DND-41 (cell line): ENCODE measurements at regions not wholly inside any gene's neighbourhood (a gene's known extent, or its start where the extent isn't known, plus 50 kb on each side); places are given as distances from the start of the nearest gene placed in this dataset.

Experiments
- ATAC-seq: fragments of 200-7000 bp; cut with Tn5 transposase; 3 replicates; pipeline ENCODE4 v1.9.1; 2021; ENCODE audit warnings: low read depth; ENCODE audit not compliant: insufficient read depth
- DNase-seq: peaks from one replicate; pipeline ENCODE4 v3.0.0-alpha.2; 2020
- H2AFZ ChIP-seq: 2 replicates; pipeline ENCODE4 v1.6.0; 2012; ENCODE audit warnings: low read depth, low read length
- H3K27ac ChIP-seq: 2 replicates; pipeline ENCODE4 v1.5.1; 2012; ENCODE audit warnings: low read length, inconsistent platforms
- H3K27me3 ChIP-seq: fragments of 200-600 bp; sonication (generic); 2 replicates; pipeline ENCODE4 v1.6.0; 2012; ENCODE audit warnings: low read length, mild to moderate bottlenecking, inconsistent platforms; ENCODE audit not compliant: insufficient read depth, poor library complexity
- H3K36me3 ChIP-seq: 2 replicates; pipeline ENCODE4 v1.5.1; 2012; ENCODE audit warnings: low read length, inconsistent platforms; ENCODE audit not compliant: insufficient read depth
- H3K4me1 ChIP-seq: 2 replicates; pipeline ENCODE4 v1.5.1; 2012; ENCODE audit warnings: mild to moderate bottlenecking, low read length; ENCODE audit not compliant: insufficient read depth
- H3K4me2 ChIP-seq: 2 replicates; pipeline ENCODE4 v1.6.0; 2012; ENCODE audit warnings: mild to moderate bottlenecking, moderate library complexity, low read length, inconsistent platforms; ENCODE audit not compliant: insufficient read depth
- H3K4me3 ChIP-seq, 2 experiments: fragments of 200-600 bp in 1 of 2; shearing (Covaris generic) in 1 of 2; 2 replicates each; pipeline ENCODE4 v1.5.1; 2012 to 2016; ENCODE audit warnings: inconsistent platforms in 2 of 2, low read length in 2 of 2, mild to moderate bottlenecking in 2 of 2, low read depth in 1 of 2, moderate library complexity in 1 of 2
- H3K79me2 ChIP-seq: 2 replicates; pipeline ENCODE4 v1.6.0; 2012; ENCODE audit warnings: low read length, inconsistent platforms; ENCODE audit not compliant: insufficient read depth
- H3K9ac ChIP-seq: 2 replicates; pipeline ENCODE4 v1.6.0; 2012; ENCODE audit warnings: low read depth, mild to moderate bottlenecking, inconsistent platforms, low read length, moderate library complexity
- H3K9me3 ChIP-seq: 2 replicates; pipeline ENCODE4 v1.5.1; 2012; ENCODE audit warnings: low read length, moderate library complexity, mild to moderate bottlenecking, inconsistent platforms; ENCODE audit not compliant: insufficient read depth, severe bottlenecking
- H4K20me1 ChIP-seq: 2 replicates; pipeline ENCODE4 v1.6.0; 2012; ENCODE audit warnings: low read length; ENCODE audit not compliant: insufficient read depth
- CTCF ChIP-seq: IDR thresholded peaks from 2 replicates; pipeline ENCODE4 v1.5.1; 2012; ENCODE audit warnings: borderline replicate concordance, low read length, moderate library complexity, mild to moderate bottlenecking; ENCODE audit not compliant: poor library complexity, severe bottlenecking; ENCODE audit errors: extremely low read depth
- EZH2 ChIP-seq: IDR thresholded peaks from 3 replicates; pipeline ENCODE4 v1.6.1; 2012; ENCODE audit warnings: borderline replicate concordance, low read depth, mild to moderate bottlenecking, moderate library complexity, low read length, inconsistent platforms; ENCODE audit not compliant: severe bottlenecking

- H3K4me3 ChIP-seq = no peak overlapping the region
- H3K27me3 ChIP-seq = no peaks in the 10 kb centered on the region
Observed at GRCh38 chr2:176692533-176692932, 423.3 kb downstream of the MTX2 start.

GRCh38 chr2:176699098-176699497 is 429.9 kb downstream of the MTX2 start:
- H3K79me2 ChIP-seq = no peaks in the 10 kb centered on the region
- no peak for TF ChIP-seq EZH2
- no peak for TF ChIP-seq CTCF
- DNase-seq (no peak), ATAC-seq (no peak)
- no peaks in the 10 kb centered on the region for H3K27me3 ChIP-seq
- H4K20me1 ChIP-seq = no peaks in the 10 kb centered on the region
- H3K9ac ChIP-seq = no peak overlapping the region
- no peak overlapping the region for H2AFZ ChIP-seq
- no peak overlapping the region for H3K4me3 ChIP-seq
- H3K9me3 ChIP-seq = no peaks in the 10 kb centered on the region
- H3K4me1 ChIP-seq = no peaks in the 10 kb centered on the region
- H3K36me3 ChIP-seq = no peaks in the 10 kb centered on the region
- H3K27ac ChIP-seq = no peak overlapping the region
- H3K4me2 ChIP-seq = no peak overlapping the region

More at GRCh38 chr2:176692533-176692932, 423.3 kb downstream of the MTX2 start:
- Histone ChIP-seq H2AFZ (no peak overlapping the region), H3K36me3 (no peaks in the 10 kb centered on the region), H3K27ac (no peak overlapping the region), H4K20me1 (no peaks in the 10 kb centered on the region), H3K4me2 (no peak overlapping the region), H3K79me2 (no peaks in the 10 kb centered on the region), H3K9ac (no peak overlapping the region), H3K9me3 (no peaks in the 10 kb centered on the region), H3K4me1 (no peaks in the 10 kb centered on the region)
- DNase-seq = no peak
- no peak for ATAC-seq
- no peak for TF ChIP-seq CTCF
- TF ChIP-seq EZH2 = no peak

GRCh38 chr2:176699644-176700043 is 430.4 kb downstream of the MTX2 start:
- DNase-seq (no peak), ATAC-seq (no peak)
- H3K27me3 ChIP-seq = no peaks in the 10 kb centered on the region
- no peak overlapping the region for H3K27ac ChIP-seq
- H2AFZ ChIP-seq = no peak overlapping the region
- H3K4me3 ChIP-seq = no peak overlapping the region
- no peaks in the 10 kb centered on the region for H4K20me1 ChIP-seq
- no peaks in the 10 kb centered on the region for H3K79me2 ChIP-seq
- no peaks in the 10 kb centered on the region for H3K4me1 ChIP-seq
- H3K4me2 ChIP-seq = no peak overlapping the region
- no peak overlapping the region for H3K9ac ChIP-seq
- no peaks in the 10 kb centered on the region for H3K9me3 ChIP-seq
- no peaks in the 10 kb centered on the region for H3K36me3 ChIP-seq
- TF ChIP-seq EZH2 (no peak), CTCF (no peak)

GRCh38 chr2:176702131-176702530 is 432.9 kb downstream of the MTX2 start:
- Histone ChIP-seq H3K27me3 (peaks cover 5% of the 10 kb centered on the region), H3K36me3 (no peaks in the 10 kb centered on the region), H3K4me2 (no peak overlapping the region), H3K9me3 (no peaks in the 10 kb centered on the region), H4K20me1 (no peaks in the 10 kb centered on the region), H3K27ac (no peak overlapping the region), H3K79me2 (no peaks in the 10 kb centered on the region), H2AFZ (no peak overlapping the region), H3K9ac (no peak overlapping the region), H3K4me3 (no peak overlapping the region), H3K4me1 (no peaks in the 10 kb centered on the region)
- no peak for TF ChIP-seq EZH2
- no peak for TF ChIP-seq CTCF
- ATAC-seq = no peak
- no peak for DNase-seq
